PFSK-1 (cell line): ENCODE measurements at regions not wholly inside any gene's neighbourhood (a gene's known extent, or its start where the extent isn't known, plus 50 kb on each side); places are given as distances from the start of the nearest gene placed in this dataset.

Experiments
- FOXP2 ChIP-seq: optimal IDR thresholded peaks from 2 replicates; pipeline ENCODE3; 2011; ENCODE audit warnings: borderline replicate concordance, control low read depth, inconsistent platforms; ENCODE audit not compliant: insufficient read depth; ENCODE audit errors: extremely low read length, extremely low read depth
- POLR2AphosphoS5 ChIP-seq: IDR thresholded peaks from 2 replicates; pipeline ENCODE4 v1.6.1; 2012; ENCODE audit warnings: low read depth, mild to moderate bottlenecking, control low read depth, low read length, moderate library complexity
- SIN3A ChIP-seq: IDR thresholded peaks from 2 replicates; pipeline ENCODE4 v1.6.1; 2012; ENCODE audit warnings: mild to moderate bottlenecking, low read length, moderate library complexity, borderline replicate concordance; ENCODE audit not compliant: insufficient read depth
- TAF1 ChIP-seq: IDR thresholded peaks from 2 replicates; pipeline ENCODE4 v1.6.1; 2012; ENCODE audit warnings: low read length, control low read depth, borderline replicate concordance; ENCODE audit not compliant: insufficient read depth
- TF ChIP-seq, protein P1 (sequence below), 2 experiments: IDR thresholded peaks; 2 replicates each; pipeline versions ENCODE4 v1.6.1 to v1.8.0; 2011 to 2012; ENCODE audit warnings: low read depth in 2 of 2, low read length in 2 of 2, control low read depth in 1 of 2, inconsistent platforms in 1 of 2, mild to moderate bottlenecking in 1 of 2, moderate library complexity in 1 of 2; ENCODE audit not compliant: insufficient read depth in 1 of 2

DNA sequence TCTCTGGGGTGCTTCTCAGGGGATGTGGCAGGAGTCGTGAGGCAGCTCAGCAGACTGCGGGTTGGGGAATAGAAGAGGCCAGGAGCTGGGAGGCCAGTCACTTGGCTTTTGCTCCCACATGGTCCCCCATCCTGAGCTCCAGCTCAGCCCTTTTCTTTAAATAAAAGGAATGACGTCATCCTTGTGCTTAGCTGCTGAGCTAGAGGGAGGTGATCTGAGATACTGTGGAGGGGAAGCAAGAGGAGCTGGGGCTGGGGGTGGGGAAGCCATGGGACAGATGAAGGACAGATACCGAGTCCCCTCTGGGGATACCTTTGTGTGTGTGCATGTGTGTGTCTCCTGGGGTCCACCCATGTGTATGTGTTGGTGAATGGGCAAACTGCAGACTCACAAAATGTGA is 89.0 kb upstream of the ARAP3 start:
- TF ChIP-seq FOXP2 (no peak), TAF1 (no peak), SIN3A (no peak), POLR2AphosphoS5 (no peak)
- TF ChIP-seq, protein P1, sequence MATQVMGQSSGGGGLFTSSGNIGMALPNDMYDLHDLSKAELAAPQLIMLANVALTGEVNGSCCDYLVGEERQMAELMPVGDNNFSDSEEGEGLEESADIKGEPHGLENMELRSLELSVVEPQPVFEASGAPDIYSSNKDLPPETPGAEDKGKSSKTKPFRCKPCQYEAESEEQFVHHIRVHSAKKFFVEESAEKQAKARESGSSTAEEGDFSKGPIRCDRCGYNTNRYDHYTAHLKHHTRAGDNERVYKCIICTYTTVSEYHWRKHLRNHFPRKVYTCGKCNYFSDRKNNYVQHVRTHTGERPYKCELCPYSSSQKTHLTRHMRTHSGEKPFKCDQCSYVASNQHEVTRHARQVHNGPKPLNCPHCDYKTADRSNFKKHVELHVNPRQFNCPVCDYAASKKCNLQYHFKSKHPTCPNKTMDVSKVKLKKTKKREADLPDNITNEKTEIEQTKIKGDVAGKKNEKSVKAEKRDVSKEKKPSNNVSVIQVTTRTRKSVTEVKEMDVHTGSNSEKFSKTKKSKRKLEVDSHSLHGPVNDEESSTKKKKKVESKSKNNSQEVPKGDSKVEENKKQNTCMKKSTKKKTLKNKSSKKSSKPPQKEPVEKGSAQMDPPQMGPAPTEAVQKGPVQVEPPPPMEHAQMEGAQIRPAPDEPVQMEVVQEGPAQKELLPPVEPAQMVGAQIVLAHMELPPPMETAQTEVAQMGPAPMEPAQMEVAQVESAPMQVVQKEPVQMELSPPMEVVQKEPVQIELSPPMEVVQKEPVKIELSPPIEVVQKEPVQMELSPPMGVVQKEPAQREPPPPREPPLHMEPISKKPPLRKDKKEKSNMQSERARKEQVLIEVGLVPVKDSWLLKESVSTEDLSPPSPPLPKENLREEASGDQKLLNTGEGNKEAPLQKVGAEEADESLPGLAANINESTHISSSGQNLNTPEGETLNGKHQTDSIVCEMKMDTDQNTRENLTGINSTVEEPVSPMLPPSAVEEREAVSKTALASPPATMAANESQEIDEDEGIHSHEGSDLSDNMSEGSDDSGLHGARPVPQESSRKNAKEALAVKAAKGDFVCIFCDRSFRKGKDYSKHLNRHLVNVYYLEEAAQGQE (IDR thresholded peaks at IDR 0.05; ENCODE audit: insufficient read depth in 1 of 2, low read depth in 2 of 2, low read length in 2 of 2): no peak

DNA sequence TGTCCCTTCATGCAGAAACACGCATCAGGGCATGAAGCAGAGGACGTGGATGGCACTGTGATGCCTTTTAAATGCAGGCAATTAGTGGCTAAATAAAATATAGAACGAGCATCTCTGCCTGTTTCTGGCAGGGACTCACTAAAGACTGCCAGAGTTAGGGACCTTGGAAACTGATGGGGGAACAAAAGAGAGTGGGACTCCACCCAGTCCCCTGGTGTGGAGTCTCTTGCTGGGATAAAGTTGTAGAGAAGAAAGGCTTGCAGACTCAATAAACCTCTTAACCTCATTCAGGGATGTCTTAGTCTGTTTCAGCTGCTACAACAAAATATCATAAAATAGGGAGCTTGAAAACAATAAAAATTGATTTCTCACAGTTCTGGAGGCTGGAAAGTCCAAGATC is 87.6 kb upstream of the ARAP3 start:
- TF ChIP-seq FOXP2: no peak
- TF ChIP-seq, protein P1 (IDR thresholded peaks at IDR 0.05; ENCODE audit: insufficient read depth in 1 of 2, low read depth in 2 of 2, low read length in 2 of 2): no peak

DNA sequence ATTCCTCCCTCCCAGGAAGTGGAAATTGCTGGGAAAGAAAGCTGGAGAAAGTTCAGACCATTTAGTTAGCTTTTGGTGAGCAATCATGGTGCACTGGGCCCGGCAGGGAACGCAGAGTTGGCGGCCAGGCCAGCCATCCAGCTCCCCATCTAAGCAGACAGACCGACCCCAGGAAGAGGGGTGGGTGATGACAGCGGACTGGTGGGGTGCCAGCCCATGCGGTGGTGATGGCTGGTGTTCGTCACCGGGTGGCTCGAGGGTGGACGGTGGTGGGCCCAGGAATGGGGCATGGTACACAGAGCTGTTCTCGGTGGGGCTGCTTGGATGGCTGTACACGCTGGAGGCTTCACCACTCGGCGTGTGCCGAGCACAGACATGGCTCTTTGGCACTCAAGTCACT is 85.6 kb upstream of the ARAP3 start:
- TF ChIP-seq SIN3A (no peak), TAF1 (no peak), FOXP2 (no peak), POLR2AphosphoS5 (no peak)
- TF ChIP-seq, protein P1 (IDR thresholded peaks at IDR 0.05; ENCODE audit: insufficient read depth in 1 of 2, low read depth in 2 of 2, low read length in 2 of 2): no peak

- TF ChIP-seq, protein P1 (IDR thresholded peaks at IDR 0.05; ENCODE audit: insufficient read depth in 1 of 2, low read depth in 2 of 2, low read length in 2 of 2): no peak
- TF ChIP-seq POLR2AphosphoS5 (no peak), SIN3A (no peak), FOXP2 (no peak), TAF1 (no peak)
Measured at GRCh38 chr5:141765896-141766551, 84.0 kb upstream of the ARAP3 start.

DNA sequence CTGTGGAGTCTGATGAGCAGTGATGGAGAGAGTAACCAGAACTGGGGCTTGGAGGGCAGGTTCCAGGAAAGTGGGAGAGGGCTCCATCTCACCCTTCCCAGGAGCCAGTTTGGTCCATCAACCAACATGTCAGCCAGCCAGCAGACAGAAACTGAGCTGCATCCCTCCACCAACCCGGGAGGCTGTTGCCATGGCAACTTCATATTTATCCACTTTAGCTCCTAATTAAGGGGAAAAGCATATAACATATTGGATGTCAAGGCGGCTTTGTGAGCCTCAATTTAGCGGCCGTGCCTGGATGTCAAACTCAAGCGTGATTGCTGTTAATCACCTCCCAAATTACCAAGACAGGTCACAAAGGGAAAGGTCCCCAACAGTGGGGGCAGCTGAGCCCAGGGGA is 81.5 kb upstream of the ARAP3 start:
- TF ChIP-seq TAF1 (no peak), SIN3A (no peak), FOXP2 (no peak), POLR2AphosphoS5 (no peak)
- TF ChIP-seq, protein P1 (IDR thresholded peaks at IDR 0.05; ENCODE audit: insufficient read depth in 1 of 2, low read depth in 2 of 2, low read length in 2 of 2): no peak
